HCT116 (cell line): ENCODE measurements at regions not wholly inside any gene's neighbourhood (a gene's known extent, or its start where the extent isn't known, plus 50 kb on each side); places are given as distances from the start of the nearest gene placed in this dataset.

Experiments used
- ATAC-seq: fragments of 200-7000 bp; cut with Tn5 transposase; 2 replicates; pipeline ENCODE4 v1.9.1; 2020; ENCODE audit warnings: mild to moderate bottlenecking, moderate library complexity
- BruUV-seq: library from RNA; stranded (reverse); fragments of 400-500 nt; replicated peaks from 2 replicates; lab custom pipeline; 2021; lab: Mats Ljungman, UMichigan
- CTCF ChIA-PET: fragments of 300-600 bp; sonication (Branson Sonifier 250); formaldehyde crosslinking; loops from one replicate; lab custom pipeline; 2021; ENCODE audit warnings: antibody characterized with exemption; lab: Charles Lee
- POLR2A ChIA-PET: fragments of 300-600, 350-600 bp; sonication (Branson Sonifier 250); formaldehyde crosslinking; loops from one replicate; lab custom pipeline; 2021; ENCODE audit warnings: antibody characterized with exemption; lab: Charles Lee
- RAD21 ChIA-PET, 2 experiments: fragments of 300-600 bp; sonication (Branson Sonifier 250); formaldehyde crosslinking; loops; one replicate each; lab custom pipeline; 2023; ENCODE audit warnings: low total read pairs in 2 of 2; ENCODE audit not compliant: uncharacterized antibody in 2 of 2, unreplicated experiment in 2 of 2, low non-redundant PET in 1 of 2; lab: Charles Lee
- DNase-seq: peaks from one replicate; pipeline ENCODE4 v3.0.0-alpha.2; 2010; ENCODE audit warnings: low read depth, low spot score
- H2AFZ ChIP-seq: fragments of 200-600 bp; shearing (Covaris generic), sonication (generic); 2 replicates; pipeline ENCODE4 v1.6.1; 2017; ENCODE audit warnings: low read depth, mixed run types, mixed read lengths, antibody characterized with exemption, low read length; ENCODE audit not compliant: poor library complexity, severe bottlenecking
- H3K27ac ChIP-seq: 2 replicates; pipeline ENCODE4 v1.5.1; 2012; ENCODE audit warnings: low read depth, low read length
- H3K27me3 ChIP-seq: fragments of 200-600 bp; sonication (generic); 2 replicates; pipeline ENCODE4 v1.6.1; 2016; ENCODE audit warnings: mixed run types, low read length, mixed read lengths; ENCODE audit not compliant: insufficient read depth
- H3K36me3 ChIP-seq, 2 experiments: fragments of 200-500 bp in 1 of 2; fragments of 200-600 bp in 1 of 2; sonication (Bioruptor generic) in 1 of 2; sonication (generic) in 1 of 2; 2 replicates each; pipeline versions ENCODE4 v1.5.1 to v1.6.1; 2014 to 2016; ENCODE audit warnings: low read length in 2 of 2, inconsistent platforms in 1 of 2, mixed read lengths in 1 of 2, mixed run types in 1 of 2; ENCODE audit not compliant: insufficient read depth in 2 of 2, control insufficient read depth in 1 of 2
- H3K4me1 ChIP-seq, 2 experiments: fragments of 200-600 bp in 1 of 2; sonication (generic) in 1 of 2; 2 replicates each; pipeline versions ENCODE4 v1.5.1 to v1.6.1; 2012 to 2017; ENCODE audit warnings: low read length in 2 of 2, inconsistent platforms in 1 of 2, mild to moderate bottlenecking in 1 of 2, mixed read lengths in 1 of 2, mixed run types in 1 of 2, moderate library complexity in 1 of 2; ENCODE audit not compliant: insufficient read depth in 2 of 2, control insufficient read depth in 1 of 2
- H3K4me2 ChIP-seq: fragments of 200-600 bp; sonication (generic); 2 replicates; pipeline ENCODE4 v1.6.1; 2017; ENCODE audit warnings: mixed run types, low read length, mixed read lengths
- H3K4me3 ChIP-seq, 2 experiments: fragments of 200-600 bp in 1 of 2; sonication (generic) in 1 of 2; replicated peaks in 1 of 2; 2 replicates each; pipeline ENCODE4 v1.5.1; 2011 to 2016; ENCODE audit warnings: low read length in 2 of 2, control low read depth in 1 of 2, low read depth in 1 of 2, mild to moderate bottlenecking in 1 of 2, mixed read lengths in 1 of 2, mixed run types in 1 of 2
- H3K79me2 ChIP-seq: fragments of 200-600 bp; sonication (generic); 2 replicates; pipeline ENCODE4 v1.6.1; 2017; ENCODE audit warnings: mild to moderate bottlenecking, mixed run types, low read length, moderate library complexity, mixed read lengths; ENCODE audit not compliant: insufficient read depth
- H3K9ac ChIP-seq: fragments of 200-600 bp; sonication (generic); 2 replicates; pipeline ENCODE4 v1.6.1; 2016; ENCODE audit warnings: low read length, mixed read lengths
- H3K9me2 ChIP-seq: fragments of 200-600 bp; sonication (generic), shearing (Covaris generic); 2 replicates; pipeline ENCODE4 v1.6.1; 2017; ENCODE audit warnings: mixed run types, mild to moderate bottlenecking, moderate library complexity; ENCODE audit not compliant: insufficient read depth
- H3K9me3 ChIP-seq, 2 experiments: fragments of 200-500 bp in 1 of 2; fragments of 200-600 bp in 1 of 2; sonication (Bioruptor generic) in 1 of 2; sonication (generic) in 1 of 2; 2 replicates each; pipeline ENCODE4 v1.6.1; 2014 to 2017; ENCODE audit warnings: low read length in 2 of 2, mixed read lengths in 2 of 2, inconsistent platforms in 1 of 2, low read depth in 1 of 2, mild to moderate bottlenecking in 1 of 2, mixed run types in 1 of 2, moderate library complexity in 1 of 2; ENCODE audit not compliant: control insufficient read depth in 1 of 2, insufficient read depth in 1 of 2
- H4K20me1 ChIP-seq: fragments of 200-600 bp; sonication (generic), shearing (Covaris generic); 2 replicates; pipeline ENCODE4 v1.6.1; 2017; ENCODE audit warnings: mixed run types, mild to moderate bottlenecking, moderate library complexity; ENCODE audit not compliant: insufficient read depth
- CBX3 ChIP-seq: IDR thresholded peaks from 2 replicates; pipeline ENCODE4 v1.6.1; 2012; ENCODE audit warnings: low read depth
- CEBPB ChIP-seq: IDR thresholded peaks from 2 replicates; pipeline ENCODE4 v1.6.1; 2012; ENCODE audit warnings: low read depth
- ELF1 ChIP-seq: IDR thresholded peaks from 2 replicates; pipeline ENCODE4 v1.6.1; 2012; ENCODE audit warnings: low read depth, borderline replicate concordance
- EZH2 ChIP-seq: fragments of 200-600 bp; sonication (generic); IDR thresholded peaks from 2 replicates; pipeline ENCODE4 v1.6.1; 2017; ENCODE audit warnings: antibody characterized with exemption, mixed run types
- EZH2phosphoT487 ChIP-seq: fragments of 200-600 bp; IDR thresholded peaks from 2 replicates; pipeline ENCODE4 v1.6.1; 2018; ENCODE audit warnings: antibody characterized with exemption, borderline replicate concordance
- FOSL1 ChIP-seq: IDR thresholded peaks from 2 replicates; pipeline ENCODE4 v1.6.1; 2012; ENCODE audit warnings: low read depth
- JUND ChIP-seq: IDR thresholded peaks from 2 replicates; pipeline ENCODE4 v1.6.1; 2012
- POLR2AphosphoS5 ChIP-seq: IDR thresholded peaks from 2 replicates; pipeline ENCODE4 v1.6.1; 2011; ENCODE audit warnings: mild to moderate bottlenecking, low read depth, low read length, moderate library complexity
- RAD21 ChIP-seq: IDR thresholded peaks from 2 replicates; pipeline ENCODE4 v1.6.1; 2012; ENCODE audit warnings: low read depth, mild to moderate bottlenecking
- SIN3A ChIP-seq: IDR thresholded peaks from 2 replicates; pipeline ENCODE4 v1.6.1; 2012; ENCODE audit warnings: low read depth
- SP1 ChIP-seq: IDR thresholded peaks from 2 replicates; pipeline ENCODE4 v1.6.1; 2012; ENCODE audit warnings: low read depth
- SRF ChIP-seq: IDR thresholded peaks from 2 replicates; pipeline ENCODE4 v1.6.1; 2012; ENCODE audit warnings: low read depth
- TCF7L2 ChIP-seq: IDR thresholded peaks from 2 replicates; pipeline ENCODE4 v1.7.0; 2011; ENCODE audit warnings: borderline replicate concordance, inconsistent platforms; ENCODE audit not compliant: insufficient read depth, insufficient read length; ENCODE audit errors: extremely low read depth
- ZFX ChIP-seq: fragments of 450-650 bp; IDR thresholded peaks from 2 replicates; pipeline ENCODE4 v1.6.1; 2017
- intact Hi-C: fragments of 100-400 bp; cut with micrococcal nuclease; formaldehyde crosslinking; loops from 2 replicates; pipeline ENCODE4 v1.10.0; 2022
- TF ChIP-seq, protein P1 (sequence below): IDR thresholded peaks from 2 replicates; pipeline ENCODE4 v1.6.1; 2011; ENCODE audit warnings: mild to moderate bottlenecking, low read length, moderate library complexity; ENCODE audit not compliant: insufficient replicate concordance; ENCODE audit errors: extremely low read depth
- TF ChIP-seq, protein P2 (sequence below): IDR thresholded peaks from 2 replicates; pipeline ENCODE4 v1.6.1; 2012
- TF ChIP-seq, protein P3 (sequence below), 3 experiments: fragments of 200-600 bp in 1 of 3; sonication (generic) in 1 of 3; IDR thresholded peaks in 2 of 3; conservative IDR thresholded peaks in 1 of 3; 2 replicates each; pipeline ENCODE4 v1.5.1; 2012 to 2017; ENCODE audit warnings: low read depth in 2 of 3, low read length in 2 of 3, antibody characterized with exemption in 1 of 3, borderline replicate concordance in 1 of 3, control low read depth in 1 of 3, mild to moderate bottlenecking in 1 of 3, mixed read lengths in 1 of 3, mixed run types in 1 of 3, moderate library complexity in 1 of 3; ENCODE audit not compliant: insufficient read depth in 1 of 3
- TF ChIP-seq, protein P4 (sequence below): IDR thresholded peaks from 2 replicates; pipeline ENCODE4 v1.6.1; 2012; ENCODE audit warnings: low read depth
- TF ChIP-seq, protein P5 (sequence below): IDR thresholded peaks from 2 replicates; pipeline ENCODE4 v1.6.1; 2012

DNA sequence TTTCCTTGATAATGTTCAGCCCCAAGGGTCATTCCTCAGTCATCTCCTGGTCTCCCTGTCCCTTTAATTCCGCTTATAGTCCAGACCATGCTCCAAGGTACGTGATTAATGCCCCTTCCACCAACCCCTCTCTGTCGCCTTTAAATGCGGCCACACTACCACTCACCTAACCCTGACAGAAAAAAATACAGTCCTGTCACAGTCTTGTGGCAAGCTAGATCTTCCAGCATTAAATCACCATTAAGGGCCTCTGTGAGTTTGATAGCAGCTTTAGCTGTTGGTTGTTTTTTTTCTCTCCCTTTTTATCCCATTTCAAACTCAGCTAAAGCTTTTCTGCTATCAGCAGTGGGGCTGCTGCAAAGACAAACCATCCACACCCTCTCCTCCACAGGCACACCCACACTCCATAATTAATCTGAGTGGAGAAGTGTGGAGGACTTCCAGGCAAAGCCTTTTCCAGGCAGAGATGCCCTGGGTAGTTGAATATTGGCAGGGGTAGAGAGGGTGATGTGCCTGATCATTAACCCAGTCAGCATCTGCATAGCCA lies 522.7 kb upstream of the CLINT1 start:
- ChIA-PET RAD21 (no interaction called here), POLR2A (no interaction called here), CTCF (no interaction called here)
- no peak overlapping the region for H2AFZ ChIP-seq
- peaks cover 9% of the 10 kb centered on the region; the same call in 1 of the 2 replicates for H3K27me3 ChIP-seq
- H3K36me3 ChIP-seq: no peaks in the 10 kb centered on the region
- no peaks in the 10 kb centered on the region for H3K9me3 ChIP-seq
- no peaks in the 10 kb centered on the region for H3K9me2 ChIP-seq
- BruUV-seq: no TSS peak
- H3K27ac ChIP-seq: no peak overlapping the region
- peaks cover 0 to 20% of the 10 kb centered on the region in 2 experiments; a peak in 2 of 4 replicates for H3K4me1 ChIP-seq
- H3K79me2 ChIP-seq: no peaks in the 10 kb centered on the region
- no peak for ATAC-seq
- TF ChIP-seq TCF7L2 (no peak), FOSL1 (no peak), RAD21 (no peak), SP1 (no peak), SIN3A (no peak), CEBPB (no peak), CBX3 (no peak), ZFX (no peak), JUND (no peak), EZH2phosphoT487 (no peak), SRF (no peak), ELF1 (no peak), EZH2 (no peak), POLR2AphosphoS5 (no peak)
- TF ChIP-seq, protein P1, sequence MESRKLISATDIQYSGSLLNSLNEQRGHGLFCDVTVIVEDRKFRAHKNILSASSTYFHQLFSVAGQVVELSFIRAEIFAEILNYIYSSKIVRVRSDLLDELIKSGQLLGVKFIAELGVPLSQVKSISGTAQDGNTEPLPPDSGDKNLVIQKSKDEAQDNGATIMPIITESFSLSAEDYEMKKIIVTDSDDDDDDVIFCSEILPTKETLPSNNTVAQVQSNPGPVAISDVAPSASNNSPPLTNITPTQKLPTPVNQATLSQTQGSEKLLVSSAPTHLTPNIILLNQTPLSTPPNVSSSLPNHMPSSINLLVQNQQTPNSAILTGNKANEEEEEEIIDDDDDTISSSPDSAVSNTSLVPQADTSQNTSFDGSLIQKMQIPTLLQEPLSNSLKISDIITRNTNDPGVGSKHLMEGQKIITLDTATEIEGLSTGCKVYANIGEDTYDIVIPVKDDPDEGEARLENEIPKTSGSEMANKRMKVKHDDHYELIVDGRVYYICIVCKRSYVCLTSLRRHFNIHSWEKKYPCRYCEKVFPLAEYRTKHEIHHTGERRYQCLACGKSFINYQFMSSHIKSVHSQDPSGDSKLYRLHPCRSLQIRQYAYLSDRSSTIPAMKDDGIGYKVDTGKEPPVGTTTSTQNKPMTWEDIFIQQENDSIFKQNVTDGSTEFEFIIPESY: no peak
- TF ChIP-seq, protein P2, sequence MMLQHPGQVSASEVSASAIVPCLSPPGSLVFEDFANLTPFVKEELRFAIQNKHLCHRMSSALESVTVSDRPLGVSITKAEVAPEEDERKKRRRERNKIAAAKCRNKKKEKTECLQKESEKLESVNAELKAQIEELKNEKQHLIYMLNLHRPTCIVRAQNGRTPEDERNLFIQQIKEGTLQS: no peak
- TF ChIP-seq, protein P3, sequence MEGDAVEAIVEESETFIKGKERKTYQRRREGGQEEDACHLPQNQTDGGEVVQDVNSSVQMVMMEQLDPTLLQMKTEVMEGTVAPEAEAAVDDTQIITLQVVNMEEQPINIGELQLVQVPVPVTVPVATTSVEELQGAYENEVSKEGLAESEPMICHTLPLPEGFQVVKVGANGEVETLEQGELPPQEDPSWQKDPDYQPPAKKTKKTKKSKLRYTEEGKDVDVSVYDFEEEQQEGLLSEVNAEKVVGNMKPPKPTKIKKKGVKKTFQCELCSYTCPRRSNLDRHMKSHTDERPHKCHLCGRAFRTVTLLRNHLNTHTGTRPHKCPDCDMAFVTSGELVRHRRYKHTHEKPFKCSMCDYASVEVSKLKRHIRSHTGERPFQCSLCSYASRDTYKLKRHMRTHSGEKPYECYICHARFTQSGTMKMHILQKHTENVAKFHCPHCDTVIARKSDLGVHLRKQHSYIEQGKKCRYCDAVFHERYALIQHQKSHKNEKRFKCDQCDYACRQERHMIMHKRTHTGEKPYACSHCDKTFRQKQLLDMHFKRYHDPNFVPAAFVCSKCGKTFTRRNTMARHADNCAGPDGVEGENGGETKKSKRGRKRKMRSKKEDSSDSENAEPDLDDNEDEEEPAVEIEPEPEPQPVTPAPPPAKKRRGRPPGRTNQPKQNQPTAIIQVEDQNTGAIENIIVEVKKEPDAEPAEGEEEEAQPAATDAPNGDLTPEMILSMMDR (IDR thresholded peaks at IDR 0.05 in 2 of 3, conservative IDR thresholded peaks at IDR 0.05 in 1 of 3; ENCODE audit: borderline replicate concordance in 1 of 3, insufficient read depth in 1 of 3, low read depth in 2 of 3, low read length in 2 of 3): no peak
- TF ChIP-seq, protein P4, sequence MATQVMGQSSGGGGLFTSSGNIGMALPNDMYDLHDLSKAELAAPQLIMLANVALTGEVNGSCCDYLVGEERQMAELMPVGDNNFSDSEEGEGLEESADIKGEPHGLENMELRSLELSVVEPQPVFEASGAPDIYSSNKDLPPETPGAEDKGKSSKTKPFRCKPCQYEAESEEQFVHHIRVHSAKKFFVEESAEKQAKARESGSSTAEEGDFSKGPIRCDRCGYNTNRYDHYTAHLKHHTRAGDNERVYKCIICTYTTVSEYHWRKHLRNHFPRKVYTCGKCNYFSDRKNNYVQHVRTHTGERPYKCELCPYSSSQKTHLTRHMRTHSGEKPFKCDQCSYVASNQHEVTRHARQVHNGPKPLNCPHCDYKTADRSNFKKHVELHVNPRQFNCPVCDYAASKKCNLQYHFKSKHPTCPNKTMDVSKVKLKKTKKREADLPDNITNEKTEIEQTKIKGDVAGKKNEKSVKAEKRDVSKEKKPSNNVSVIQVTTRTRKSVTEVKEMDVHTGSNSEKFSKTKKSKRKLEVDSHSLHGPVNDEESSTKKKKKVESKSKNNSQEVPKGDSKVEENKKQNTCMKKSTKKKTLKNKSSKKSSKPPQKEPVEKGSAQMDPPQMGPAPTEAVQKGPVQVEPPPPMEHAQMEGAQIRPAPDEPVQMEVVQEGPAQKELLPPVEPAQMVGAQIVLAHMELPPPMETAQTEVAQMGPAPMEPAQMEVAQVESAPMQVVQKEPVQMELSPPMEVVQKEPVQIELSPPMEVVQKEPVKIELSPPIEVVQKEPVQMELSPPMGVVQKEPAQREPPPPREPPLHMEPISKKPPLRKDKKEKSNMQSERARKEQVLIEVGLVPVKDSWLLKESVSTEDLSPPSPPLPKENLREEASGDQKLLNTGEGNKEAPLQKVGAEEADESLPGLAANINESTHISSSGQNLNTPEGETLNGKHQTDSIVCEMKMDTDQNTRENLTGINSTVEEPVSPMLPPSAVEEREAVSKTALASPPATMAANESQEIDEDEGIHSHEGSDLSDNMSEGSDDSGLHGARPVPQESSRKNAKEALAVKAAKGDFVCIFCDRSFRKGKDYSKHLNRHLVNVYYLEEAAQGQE: no peak
- TF ChIP-seq, protein P5, sequence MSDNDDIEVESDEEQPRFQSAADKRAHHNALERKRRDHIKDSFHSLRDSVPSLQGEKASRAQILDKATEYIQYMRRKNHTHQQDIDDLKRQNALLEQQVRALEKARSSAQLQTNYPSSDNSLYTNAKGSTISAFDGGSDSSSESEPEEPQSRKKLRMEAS: no peak
- H3K4me3 ChIP-seq: no peak overlapping the region
- no peak for DNase-seq
- intact Hi-C loops: no loop called here
- no peak overlapping the region for H3K4me2 ChIP-seq
- H3K9ac ChIP-seq: no peak overlapping the region
- H4K20me1 ChIP-seq: no peaks in the 10 kb centered on the region
